GM12878 (cell line): ENCODE measurements at regions not wholly inside any gene's neighbourhood (a gene's known extent, or its start where the extent isn't known, plus 50 kb on each side); places are given as distances from the start of the nearest gene placed in this dataset.

ENCODE experiments used
- ATAC-seq: fragments of 200-7000 bp; cut with Tn5 transposase; 3 replicates; pipeline ENCODE4 v1.9.1; 2020; ENCODE audit warnings: mild to moderate bottlenecking, moderate library complexity
- BruUV-seq: library from RNA; stranded (reverse); fragments of 400-500 nt; replicated peaks from 2 replicates; lab custom pipeline; 2021; lab: Mats Ljungman, UMichigan
- CTCF ChIA-PET: fragments of 300-600 bp; sonication (Branson Sonifier 250); formaldehyde crosslinking; extraction: SDS; loops from one replicate; lab custom pipeline; 2021; ENCODE audit warnings: inconsistent platforms; lab: Yijun Ruan, JAX
- POLR2A ChIA-PET: fragments of 350-600 bp; formaldehyde crosslinking; extraction: SDS; loops from one replicate; lab custom pipeline; 2021; ENCODE audit warnings: inconsistent platforms; lab: Charles Lee
- RAD21 ChIA-PET: fragments of 300-600 bp; sonication (Branson Sonifier 250); formaldehyde crosslinking; loops from one replicate; lab custom pipeline; 2023; ENCODE audit warnings: antibody characterized with exemption; ENCODE audit not compliant: unreplicated experiment; lab: Charles Lee
- SMC1A ChIA-PET: fragments of 300-600 bp; sonication (Branson Sonifier 250); formaldehyde crosslinking; loops from one replicate; lab custom pipeline; 2023; ENCODE audit not compliant: unreplicated experiment, uncharacterized antibody; lab: Charles Lee
- DNase-seq: peaks from one replicate; pipeline ENCODE4 v3.0.0-alpha.2; 2011; ENCODE audit warnings: low read depth, low spot score
- FAIRE-seq: peaks from 3 replicates; lab custom pipeline; 2011; peaks lifted over from hg19 to GRCh38; lab: Jason Lieb, UNC
- H2AFZ ChIP-seq: 2 replicates; pipeline ENCODE4 v1.6.0; 2011; ENCODE audit warnings: low read depth, low read length, control low read depth; ENCODE audit not compliant: control insufficient read depth
- H3K27ac ChIP-seq: 2 replicates; pipeline ENCODE4 v1.5.1; 2011; ENCODE audit warnings: control low read depth; ENCODE audit not compliant: control insufficient read depth, insufficient read depth
- H3K27me3 ChIP-seq, 2 experiments: replicated peaks in 1 of 2; 2 replicates each; pipeline versions ENCODE4 v1.6.0 to v1.6.1; 2011; ENCODE audit warnings: low read length in 1 of 2; ENCODE audit not compliant: control insufficient read depth in 2 of 2, insufficient read depth in 2 of 2
- H3K36me3 ChIP-seq, 2 experiments: 2 replicates each; pipeline ENCODE4 v1.5.1; 2011; ENCODE audit warnings: low read length in 1 of 2; ENCODE audit not compliant: control insufficient read depth in 2 of 2, insufficient read depth in 2 of 2
- H3K4me1 ChIP-seq: 2 replicates; pipeline ENCODE4 v1.6.1; 2011; ENCODE audit warnings: mild to moderate bottlenecking, low read length, moderate library complexity, mixed read lengths; ENCODE audit not compliant: control insufficient read depth, insufficient read depth
- H3K4me2 ChIP-seq: 2 replicates; pipeline ENCODE4 v1.6.0; 2011; ENCODE audit warnings: control low read depth; ENCODE audit not compliant: control insufficient read depth, insufficient read depth
- H3K4me3 ChIP-seq: fragments of 200-600 bp; sonication (generic); 2 replicates; pipeline ENCODE4 v1.5.1; 2016
- H3K79me2 ChIP-seq: 2 replicates; pipeline ENCODE4 v1.6.0; 2011; ENCODE audit warnings: low read length; ENCODE audit not compliant: control insufficient read depth, insufficient read depth
- H3K9ac ChIP-seq: 2 replicates; pipeline ENCODE4 v1.8.0; 2011; ENCODE audit warnings: low read length, control low read depth, mixed read lengths; ENCODE audit not compliant: control insufficient read depth, insufficient read depth
- H3K9me3 ChIP-seq: replicated peaks from 3 replicates; pipeline ENCODE4 v1.5.1; 2011; ENCODE audit warnings: mild to moderate bottlenecking, low read length; ENCODE audit not compliant: control insufficient read depth, insufficient read depth
- H4K20me1 ChIP-seq: 2 replicates; pipeline ENCODE4 v1.6.0; 2011; ENCODE audit not compliant: control insufficient read depth, insufficient read depth
- BCL3 ChIP-seq: IDR thresholded peaks from 2 replicates; pipeline ENCODE4 v1.6.1; 2011; ENCODE audit warnings: borderline replicate concordance, low read depth, mild to moderate bottlenecking, moderate library complexity, low read length; ENCODE audit not compliant: insufficient read depth, poor library complexity, severe bottlenecking
- BHLHE40 ChIP-seq, 2 experiments: fragments of 450-650 bp in 1 of 2; IDR thresholded peaks; 2 replicates each; pipeline ENCODE4 v1.6.1; 2011 to 2017; ENCODE audit warnings: low read depth in 2 of 2, borderline replicate concordance in 1 of 2, improper control_type of control experiment in 1 of 2, low read length in 1 of 2, mild to moderate bottlenecking in 1 of 2
- BMI1 ChIP-seq: fragments of 450-650 bp; IDR thresholded peaks from 2 replicates; pipeline ENCODE4 v1.6.1; 2016; ENCODE audit warnings: mild to moderate bottlenecking, moderate library complexity, borderline replicate concordance
- EED ChIP-seq: sonication (generic); IDR thresholded peaks from 2 replicates; pipeline ENCODE4 v1.6.1; 2016; ENCODE audit warnings: antibody characterized with exemption, low read depth
- KLF5 ChIP-seq: fragments of 450-650 bp; IDR thresholded peaks from 2 replicates; pipeline ENCODE4 v1.6.1; 2014; ENCODE audit warnings: mild to moderate bottlenecking; ENCODE audit not compliant: partially characterized antibody
- POLR2AphosphoS2 ChIP-seq: IDR thresholded peaks from 2 replicates; pipeline ENCODE4 v1.6.1; 2011; ENCODE audit warnings: low read depth, mild to moderate bottlenecking, low read length, improper control_type of control experiment, moderate library complexity
- POU2F2 ChIP-seq: IDR thresholded peaks from 3 replicates; pipeline ENCODE4 v1.6.1; 2011; ENCODE audit warnings: low read depth, mild to moderate bottlenecking, low read length, borderline replicate concordance
- SP1 ChIP-seq: IDR thresholded peaks from one replicate; pipeline ENCODE4 v1.6.1; 2011; ENCODE audit warnings: low read depth, low read length
- YBX1 ChIP-seq: fragments of 450-650 bp; IDR thresholded peaks from 2 replicates; pipeline ENCODE4 v1.6.1; 2016; ENCODE audit warnings: antibody characterized with exemption
- ZNF217 ChIP-seq: fragments of 450-650 bp; IDR thresholded peaks from 2 replicates; pipeline ENCODE4 v1.6.1; 2017; ENCODE audit warnings: antibody characterized with exemption, mild to moderate bottlenecking
- WGBS: methylation state at CpG from one replicate; pipeline ENCODE4 v1.1.6; 2016; ENCODE audit warnings: low lambda C conversion rate; ENCODE audit not compliant: insufficient replicate concordance, insufficient coverage; ENCODE audit errors: missing lambda C conversion rate; 5-methylcytosine and 5-hydroxymethylcytosine counted together
- in situ Hi-C: fragments of 300-500 bp; cut with MboI; formaldehyde crosslinking; loops from 9 replicates; pipeline ENCODE4 v1.14.3; 2018; ENCODE audit warnings: mixed read lengths
- intact Hi-C: fragments of 100-400 bp; cut with micrococcal nuclease; formaldehyde crosslinking; loops from one replicate; pipeline ENCODE4 v1.14.2; 2022; ENCODE audit not compliant: unreplicated experiment

GRCh38 chr6:143569040-143569439 is 57.5 kb upstream of the FUCA2 start:
- Histone ChIP-seq H3K79me2 (no peaks in the 10 kb centered on the region), H3K4me2 (no peak overlapping the region), H3K27ac (no peak overlapping the region), H2AFZ (no peak overlapping the region), H3K4me3 (no peak overlapping the region)
- TF ChIP-seq BHLHE40 (IDR thresholded peaks at IDR 0.05; ENCODE audit: borderline replicate concordance in 1 of 2, low read depth in 2 of 2, low read length in 1 of 2) (0 out of 4 replicates have a peak, but pooled peaks of 1 of the 2 experiments have one; percentile 9), EED (no peak), BMI1 (peak; percentile 57; the same call in 1 of the 2 replicates)
- TF ChIP-seq, all 136 proteins: peak for 2
- no peak overlapping the region for H3K9ac ChIP-seq
- H3K36me3 ChIP-seq: no peaks in the 10 kb centered on the region
- in situ Hi-C loops: no loop called here
- CTCF ChIA-PET: interaction anchor here (1.1 to 4.6 kb wide), 2 partner anchors 56 to 371 kb away, joined by 5 to 44 read pairs; partner anchors contain the start of gene FUCA2
- H4K20me1 ChIP-seq: no peaks in the 10 kb centered on the region
- POLR2A ChIA-PET: no interaction called here
- no TSS peak for BruUV-seq
- SMC1A ChIA-PET: interaction anchor here (0.6 to 1.8 kb wide), 4 partner anchors 38 to 468 kb away, joined by 3 to 8 read pairs (median 4); no protein-coding TSS in a partner anchor
- intact Hi-C loops: no loop called here
- H3K4me1 ChIP-seq: peaks cover 4% of the 10 kb centered on the region
- FAIRE-seq (no peak), DNase-seq (no peak), ATAC-seq (no peak)
- no peaks in the 10 kb centered on the region; a peak in 2 of 4 replicates for H3K27me3 ChIP-seq
- 92% methylated on average over 4 of the region's 4 CpGs for WGBS
- H3K9me3 ChIP-seq: peaks cover 2% of the 10 kb centered on the region; the same call in 2 of the 3 replicates
- RAD21 ChIA-PET: interaction anchor here (0.9 to 1.2 kb wide), 3 partner anchors 56 to 445 kb away, joined by 3 to 5 read pairs (median 3); no protein-coding TSS in a partner anchor

GRCh38 chr6:143564484-143565017 is 53.0 kb upstream of the FUCA2 start:
- no peak overlapping the region for H3K9ac ChIP-seq
- no peak for ATAC-seq
- in situ Hi-C loops: no loop called here

More at GRCh38 chr6:143564484-143565017, 53.0 kb upstream of the FUCA2 start:
- TF ChIP-seq POLR2AphosphoS2 (no peak), ZNF217 (no peak), KLF5 (no peak), SP1 (no peak), BCL3 (no peak), POU2F2 (no peak), YBX1 (no peak)
- TF ChIP-seq, all 136 proteins: peak for 0
- Histone ChIP-seq H3K4me3 (no peak overlapping the region), H3K36me3 (no peaks in the 10 kb centered on the region), H3K9me3 (no peaks in the 10 kb centered on the region), H3K27ac (no peak overlapping the region), H2AFZ (no peak overlapping the region), H3K4me1 (peaks cover 4% of the 10 kb centered on the region), H3K79me2 (no peaks in the 10 kb centered on the region), H3K4me2 (no peak overlapping the region), H4K20me1 (no peaks in the 10 kb centered on the region), H3K27me3 (no peaks in the 10 kb centered on the region)
- ChIA-PET POLR2A (no interaction called here), SMC1A (no interaction called here), CTCF (no interaction called here), RAD21 (no interaction called here)
- no peak for DNase-seq
- BruUV-seq: no TSS peak
- 81% methylated on average over 6 of the region's 6 CpGs for WGBS
- intact Hi-C loops: no loop called here
- FAIRE-seq: no peak
